H1 (cell line): ENCODE measurements at regions not wholly inside any gene's neighbourhood (a gene's known extent, or its start where the extent isn't known, plus 50 kb on each side); places are given as distances from the start of the nearest gene placed in this dataset.

Source experiments
- CHD1 ChIP-seq: IDR thresholded peaks from 2 replicates; pipeline ENCODE4 v1.6.1; 2012; ENCODE audit warnings: low read depth, low read length, improper control_type of control experiment
- CHD2 ChIP-seq: IDR thresholded peaks from 2 replicates; pipeline ENCODE4 v1.6.1; 2012; ENCODE audit warnings: low read length, improper control_type of control experiment
- KDM5A ChIP-seq: fragments of 200-600 bp; IDR thresholded peaks from 2 replicates; pipeline ENCODE4 v1.7.1; 2012; ENCODE audit warnings: mild to moderate bottlenecking, low read length, inconsistent platforms, mixed read lengths
- POU5F1 ChIP-seq: IDR thresholded peaks from 2 replicates; pipeline ENCODE4 v1.6.1; 2011; ENCODE audit warnings: low read depth, mild to moderate bottlenecking, low read length, moderate library complexity
- SRF ChIP-seq: IDR thresholded peaks from 2 replicates; pipeline ENCODE4 v1.6.1; 2011; ENCODE audit warnings: mild to moderate bottlenecking, low read depth, low read length, moderate library complexity
- TAF1 ChIP-seq: IDR thresholded peaks from 2 replicates; pipeline ENCODE4 v1.6.1; 2011; ENCODE audit warnings: mild to moderate bottlenecking, low read depth, low read length
- TF ChIP-seq, protein P1 (sequence below): fragments of 300-600 bp; sonication (generic); IDR thresholded peaks from 2 replicates; pipeline ENCODE4 v1.7.1; 2012; ENCODE audit warnings: low read length, moderate library complexity, mild to moderate bottlenecking, inconsistent platforms; ENCODE audit not compliant: insufficient replicate concordance

DNA sequence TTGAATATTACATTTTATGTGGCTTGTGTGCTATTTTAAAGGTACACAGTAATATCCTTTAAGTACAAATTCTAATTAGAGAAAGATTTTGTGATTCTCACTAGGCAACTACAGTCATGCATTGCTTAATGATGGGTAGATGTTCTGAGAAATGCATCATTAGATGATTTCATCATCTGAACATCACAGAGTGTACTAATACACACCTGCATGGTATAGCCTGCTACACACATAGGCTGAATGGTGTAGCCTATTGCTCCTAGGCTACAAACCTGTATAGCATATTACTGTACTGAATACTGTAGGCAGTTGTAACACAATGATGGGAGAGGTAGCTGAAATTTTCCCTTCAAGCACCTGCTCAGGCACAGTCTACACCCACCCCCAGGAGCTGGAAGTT lies 217.4 kb upstream of the EOMES start (continued):
- TF ChIP-seq, protein P1, sequence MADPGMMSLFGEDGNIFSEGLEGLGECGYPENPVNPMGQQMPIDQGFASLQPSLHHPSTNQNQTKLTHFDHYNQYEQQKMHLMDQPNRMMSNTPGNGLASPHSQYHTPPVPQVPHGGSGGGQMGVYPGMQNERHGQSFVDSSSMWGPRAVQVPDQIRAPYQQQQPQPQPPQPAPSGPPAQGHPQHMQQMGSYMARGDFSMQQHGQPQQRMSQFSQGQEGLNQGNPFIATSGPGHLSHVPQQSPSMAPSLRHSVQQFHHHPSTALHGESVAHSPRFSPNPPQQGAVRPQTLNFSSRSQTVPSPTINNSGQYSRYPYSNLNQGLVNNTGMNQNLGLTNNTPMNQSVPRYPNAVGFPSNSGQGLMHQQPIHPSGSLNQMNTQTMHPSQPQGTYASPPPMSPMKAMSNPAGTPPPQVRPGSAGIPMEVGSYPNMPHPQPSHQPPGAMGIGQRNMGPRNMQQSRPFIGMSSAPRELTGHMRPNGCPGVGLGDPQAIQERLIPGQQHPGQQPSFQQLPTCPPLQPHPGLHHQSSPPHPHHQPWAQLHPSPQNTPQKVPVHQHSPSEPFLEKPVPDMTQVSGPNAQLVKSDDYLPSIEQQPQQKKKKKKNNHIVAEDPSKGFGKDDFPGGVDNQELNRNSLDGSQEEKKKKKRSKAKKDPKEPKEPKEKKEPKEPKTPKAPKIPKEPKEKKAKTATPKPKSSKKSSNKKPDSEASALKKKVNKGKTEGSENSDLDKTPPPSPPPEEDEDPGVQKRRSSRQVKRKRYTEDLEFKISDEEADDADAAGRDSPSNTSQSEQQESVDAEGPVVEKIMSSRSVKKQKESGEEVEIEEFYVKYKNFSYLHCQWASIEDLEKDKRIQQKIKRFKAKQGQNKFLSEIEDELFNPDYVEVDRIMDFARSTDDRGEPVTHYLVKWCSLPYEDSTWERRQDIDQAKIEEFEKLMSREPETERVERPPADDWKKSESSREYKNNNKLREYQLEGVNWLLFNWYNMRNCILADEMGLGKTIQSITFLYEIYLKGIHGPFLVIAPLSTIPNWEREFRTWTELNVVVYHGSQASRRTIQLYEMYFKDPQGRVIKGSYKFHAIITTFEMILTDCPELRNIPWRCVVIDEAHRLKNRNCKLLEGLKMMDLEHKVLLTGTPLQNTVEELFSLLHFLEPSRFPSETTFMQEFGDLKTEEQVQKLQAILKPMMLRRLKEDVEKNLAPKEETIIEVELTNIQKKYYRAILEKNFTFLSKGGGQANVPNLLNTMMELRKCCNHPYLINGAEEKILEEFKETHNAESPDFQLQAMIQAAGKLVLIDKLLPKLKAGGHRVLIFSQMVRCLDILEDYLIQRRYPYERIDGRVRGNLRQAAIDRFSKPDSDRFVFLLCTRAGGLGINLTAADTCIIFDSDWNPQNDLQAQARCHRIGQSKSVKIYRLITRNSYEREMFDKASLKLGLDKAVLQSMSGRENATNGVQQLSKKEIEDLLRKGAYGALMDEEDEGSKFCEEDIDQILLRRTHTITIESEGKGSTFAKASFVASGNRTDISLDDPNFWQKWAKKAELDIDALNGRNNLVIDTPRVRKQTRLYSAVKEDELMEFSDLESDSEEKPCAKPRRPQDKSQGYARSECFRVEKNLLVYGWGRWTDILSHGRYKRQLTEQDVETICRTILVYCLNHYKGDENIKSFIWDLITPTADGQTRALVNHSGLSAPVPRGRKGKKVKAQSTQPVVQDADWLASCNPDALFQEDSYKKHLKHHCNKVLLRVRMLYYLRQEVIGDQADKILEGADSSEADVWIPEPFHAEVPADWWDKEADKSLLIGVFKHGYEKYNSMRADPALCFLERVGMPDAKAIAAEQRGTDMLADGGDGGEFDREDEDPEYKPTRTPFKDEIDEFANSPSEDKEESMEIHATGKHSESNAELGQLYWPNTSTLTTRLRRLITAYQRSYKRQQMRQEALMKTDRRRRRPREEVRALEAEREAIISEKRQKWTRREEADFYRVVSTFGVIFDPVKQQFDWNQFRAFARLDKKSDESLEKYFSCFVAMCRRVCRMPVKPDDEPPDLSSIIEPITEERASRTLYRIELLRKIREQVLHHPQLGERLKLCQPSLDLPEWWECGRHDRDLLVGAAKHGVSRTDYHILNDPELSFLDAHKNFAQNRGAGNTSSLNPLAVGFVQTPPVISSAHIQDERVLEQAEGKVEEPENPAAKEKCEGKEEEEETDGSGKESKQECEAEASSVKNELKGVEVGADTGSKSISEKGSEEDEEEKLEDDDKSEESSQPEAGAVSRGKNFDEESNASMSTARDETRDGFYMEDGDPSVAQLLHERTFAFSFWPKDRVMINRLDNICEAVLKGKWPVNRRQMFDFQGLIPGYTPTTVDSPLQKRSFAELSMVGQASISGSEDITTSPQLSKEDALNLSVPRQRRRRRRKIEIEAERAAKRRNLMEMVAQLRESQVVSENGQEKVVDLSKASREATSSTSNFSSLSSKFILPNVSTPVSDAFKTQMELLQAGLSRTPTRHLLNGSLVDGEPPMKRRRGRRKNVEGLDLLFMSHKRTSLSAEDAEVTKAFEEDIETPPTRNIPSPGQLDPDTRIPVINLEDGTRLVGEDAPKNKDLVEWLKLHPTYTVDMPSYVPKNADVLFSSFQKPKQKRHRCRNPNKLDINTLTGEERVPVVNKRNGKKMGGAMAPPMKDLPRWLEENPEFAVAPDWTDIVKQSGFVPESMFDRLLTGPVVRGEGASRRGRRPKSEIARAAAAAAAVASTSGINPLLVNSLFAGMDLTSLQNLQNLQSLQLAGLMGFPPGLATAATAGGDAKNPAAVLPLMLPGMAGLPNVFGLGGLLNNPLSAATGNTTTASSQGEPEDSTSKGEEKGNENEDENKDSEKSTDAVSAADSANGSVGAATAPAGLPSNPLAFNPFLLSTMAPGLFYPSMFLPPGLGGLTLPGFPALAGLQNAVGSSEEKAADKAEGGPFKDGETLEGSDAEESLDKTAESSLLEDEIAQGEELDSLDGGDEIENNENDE, result no peak
- TF ChIP-seq CHD2 (no peak), POU5F1 (no peak), TAF1 (no peak), CHD1 (no peak), KDM5A (no peak), SRF (no peak)
